Heart left ventricle (tissue), 16 donors: ENCODE measurements at regions not wholly inside any gene's neighbourhood (a gene's known extent, or its start where the extent isn't known, plus 50 kb on each side); places are given as distances from the start of the nearest gene placed in this dataset.

Experiments
- ATAC-seq, 4 donors: fragments of 200-7000 bp; cut with Tn5 transposase; one replicate each; pipeline ENCODE4 v1.9.1; 2020 to 2022; ENCODE audit warnings: moderate library complexity in 4 of 4, mild to moderate bottlenecking in 3 of 4, moderate number of reproducible peaks in 1 of 4
- DNase-seq, 5 donors: peaks; one replicate each; pipeline ENCODE4 v3.0.0-alpha.2; 2020
- H3K27ac ChIP-seq, 12 donors: fragments of 200-600 bp; sonication (generic) in 4 of 12; one replicate each; pipeline versions ENCODE4 v1.5.0 to v1.8.0; 2016 to 2022; ENCODE audit warnings: mild to moderate bottlenecking in 2 of 12
- H3K27me3 ChIP-seq, 9 donors: fragments of 200-600 bp; sonication (generic) in 2 of 9; one replicate each; pipeline versions ENCODE4 v1.5.1 to v1.8.0; 2016 to 2022; ENCODE audit warnings: mild to moderate bottlenecking in 3 of 9
- H3K36me3 ChIP-seq, 9 donors: fragments of 200-600 bp; sonication (generic) in 2 of 9; one replicate each; pipeline versions ENCODE4 v1.5.0 to v1.8.0; 2018 to 2022; ENCODE audit warnings: mild to moderate bottlenecking in 2 of 9
- H3K4me1 ChIP-seq, 12 donors: fragments of 200-600 bp; sonication (generic) in 4 of 12; one replicate each; pipeline versions ENCODE4 v1.5.0 to v1.8.0; 2016 to 2022; ENCODE audit warnings: mild to moderate bottlenecking in 3 of 12
- H3K4me3 ChIP-seq, 12 donors: fragments of 200-600 bp; sonication (generic) in 4 of 12; one replicate each; pipeline versions ENCODE4 v1.5.0 to v1.8.0; 2017 to 2022; ENCODE audit warnings: mild to moderate bottlenecking in 9 of 12, moderate library complexity in 4 of 12
- H3K9me3 ChIP-seq, 12 donors: fragments of 200-600 bp; sonication (generic) in 4 of 12; one replicate each; pipeline versions ENCODE4 v1.5.0 to v1.8.0; 2016 to 2022; ENCODE audit warnings: mild to moderate bottlenecking in 1 of 12
- CTCF ChIP-seq, 12 donors: fragments of 200-600 bp; sonication (generic) in 4 of 12; IDR thresholded peaks; one replicate each; pipeline versions ENCODE4 v1.5.0 to v1.8.0; 2018 to 2022; ENCODE audit warnings: antibody characterized with exemption in 12 of 12, mild to moderate bottlenecking in 5 of 12
- POLR2A ChIP-seq, 2 donors: fragments of 450-650 bp; IDR thresholded peaks; one replicate each; pipeline ENCODE4 v1.6.1; 2017; ENCODE audit warnings: antibody characterized with exemption in 2 of 2, mild to moderate bottlenecking in 2 of 2, moderate library complexity in 2 of 2
- WGBS, 4 donors: extraction: QIAGEN DNeasy Blood & Tissue Kit in 2 of 4; methylation state at CpG; one replicate each; pipeline versions ENCODE4 v1.1.5 to v1.1.7; 2013 to 2018; 5-methylcytosine and 5-hydroxymethylcytosine counted together
- intact Hi-C, 10 donors: fragments of 100-400 bp; cut with DNase I; formaldehyde crosslinking; loops; one replicate each; pipeline versions ENCODE4 v1.11.1 to v1.14.2; 2022
- donor health status: ischemic (EF 13 %, LVEDD 7.1; RV severe dilation, severe dysfunction).
- donor health status: healthy with polysubstance abuse.
- donor health status: DM: no; HTN: yes; CAD: no.
- donor health status: DM: no; HTN: no; CAD: no.
- donor health status: ischemic (EF 25% LVEDD 6.9; RV normal size, moderate dysfunction).
- donor health status: ischemic (EF 25% LVEDD 5.7; RV mildly dilated, moderate dysfunction).
- donor health status: healthy.
- donor health status: DM: yes; HTN: yes; CAD: no.
- donor health status: ischemic (EF 35%, LVEDD 5.7; RV mildly dilated, moderate dysfunction).
- donor health status: nonischemic (EF 11% LVEDD 7.7; RV severe dilation, severe dysfunction).
- donor health status: DM: yes; HTN: yes; CAD: no.
- donor health status: PGD.
- donor health status: ischemic (EF 29% LVEDD 5.4; RV normal size, mild dysfunction).
- donor health status: nonischemic (EF 23%, LVEDD 6.1; RV moderate dilation, normal function).

- DNase-seq = no peak
- Histone ChIP-seq H3K36me3 (no peaks in the 10 kb centered on the region), H3K4me3 (peak overlapping the region in 9 of 12 donors; percentile 8 to 48 (median 34)), H3K4me1 (peaks cover 0 to 10% (median 0%) of the 10 kb centered on the region in 12 donors), H3K9me3 (no peaks in the 10 kb centered on the region), H3K27ac (no peak overlapping the region), H3K27me3 (no peaks in the 10 kb centered on the region)
- no peak for ATAC-seq
- intact Hi-C loops = no loop called here
- no peak for TF ChIP-seq POLR2A (IDR thresholded peaks at IDR 0.05)
- no peak for TF ChIP-seq CTCF (IDR thresholded peaks at IDR 0.05)
- 64 to 78% (median 69%) methylated on average over 3 of the region's 3 CpGs for WGBS, 4 donors
These were observed 562.6 kb upstream of the ADGRL2 start for GRCh38 chr1:81238129-81238528.

GRCh38 chr1:81237473-81238089 lies 563.2 kb upstream of the ADGRL2 start:
- TF ChIP-seq CTCF (IDR thresholded peaks at IDR 0.05) (no peak), POLR2A (IDR thresholded peaks at IDR 0.05) (no peak)
- Histone ChIP-seq H3K4me3 (peak overlapping the region in 9 of 12 donors; percentile 8 to 48 (median 34)), H3K36me3 (no peaks in the 10 kb centered on the region), H3K9me3 (no peaks in the 10 kb centered on the region), H3K4me1 (peaks cover 0 to 10% (median 0%) of the 10 kb centered on the region in 12 donors), H3K27ac (no peak overlapping the region), H3K27me3 (no peaks in the 10 kb centered on the region)
- intact Hi-C loops = no loop called here
- 24 to 31% (median 25%) methylated on average over 8 of the region's 8 CpGs for WGBS, 4 donors
- ATAC-seq = no peak
- no peak for DNase-seq

GRCh38 chr1:81234237-81234636 lies 566.5 kb upstream of the ADGRL2 start:
- H3K4me3 ChIP-seq = no peak overlapping the region
- peaks cover 0 to 18% (median 0%) of the 10 kb centered on the region in 12 donors for H3K4me1 ChIP-seq
- intact Hi-C loops = no loop called here
- DNase-seq = no peak
- H3K27ac ChIP-seq = no peak overlapping the region
- 93 to 99% (median 96%) methylated on average over 3 of the region's 3 CpGs for WGBS, 4 donors
- H3K9me3 ChIP-seq = no peaks in the 10 kb centered on the region
- no peak for ATAC-seq
- H3K27me3 ChIP-seq = no peaks in the 10 kb centered on the region
- no peaks in the 10 kb centered on the region for H3K36me3 ChIP-seq
- no peak for TF ChIP-seq CTCF (IDR thresholded peaks at IDR 0.05)
- no peak for TF ChIP-seq POLR2A (IDR thresholded peaks at IDR 0.05)

GRCh38 chr1:81233591-81233990 lies 567.1 kb upstream of the ADGRL2 start:
- intact Hi-C loops = no loop called here
- no peak for ATAC-seq
- no peak overlapping the region for H3K27ac ChIP-seq
- H3K9me3 ChIP-seq = no peaks in the 10 kb centered on the region
- H3K27me3 ChIP-seq = no peaks in the 10 kb centered on the region
- DNase-seq = no peak
- 93 to 100% (median 96%) methylated on average over 1 of the region's 1 CpG for WGBS, 4 donors
- H3K4me3 ChIP-seq = no peak overlapping the region
- H3K4me1 ChIP-seq = peaks cover 0 to 18% (median 0%) of the 10 kb centered on the region in 12 donors
- H3K36me3 ChIP-seq = no peaks in the 10 kb centered on the region
- TF ChIP-seq CTCF (IDR thresholded peaks at IDR 0.05) = no peak
- no peak for TF ChIP-seq POLR2A (IDR thresholded peaks at IDR 0.05)
